ENCODE measurements at regions not wholly inside any gene's neighbourhood (a gene's known extent, or its start where the extent isn't known, plus 50 kb on each side); places are given as distances from the start of the nearest gene placed in this dataset.
"Not testable (repeated sequence)": the region's sequence is repeated elsewhere in the genome, so short reads cannot be mapped to it uniquely, and the experiment has no call there.

GRCh38 chr7:65633587-65634404 is 239.1 kb upstream of the VKORC1L1 start:
- TF ChIP-seq, protein P1, sequence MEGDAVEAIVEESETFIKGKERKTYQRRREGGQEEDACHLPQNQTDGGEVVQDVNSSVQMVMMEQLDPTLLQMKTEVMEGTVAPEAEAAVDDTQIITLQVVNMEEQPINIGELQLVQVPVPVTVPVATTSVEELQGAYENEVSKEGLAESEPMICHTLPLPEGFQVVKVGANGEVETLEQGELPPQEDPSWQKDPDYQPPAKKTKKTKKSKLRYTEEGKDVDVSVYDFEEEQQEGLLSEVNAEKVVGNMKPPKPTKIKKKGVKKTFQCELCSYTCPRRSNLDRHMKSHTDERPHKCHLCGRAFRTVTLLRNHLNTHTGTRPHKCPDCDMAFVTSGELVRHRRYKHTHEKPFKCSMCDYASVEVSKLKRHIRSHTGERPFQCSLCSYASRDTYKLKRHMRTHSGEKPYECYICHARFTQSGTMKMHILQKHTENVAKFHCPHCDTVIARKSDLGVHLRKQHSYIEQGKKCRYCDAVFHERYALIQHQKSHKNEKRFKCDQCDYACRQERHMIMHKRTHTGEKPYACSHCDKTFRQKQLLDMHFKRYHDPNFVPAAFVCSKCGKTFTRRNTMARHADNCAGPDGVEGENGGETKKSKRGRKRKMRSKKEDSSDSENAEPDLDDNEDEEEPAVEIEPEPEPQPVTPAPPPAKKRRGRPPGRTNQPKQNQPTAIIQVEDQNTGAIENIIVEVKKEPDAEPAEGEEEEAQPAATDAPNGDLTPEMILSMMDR (IDR thresholded peaks at IDR 0.05) = not testable (repeated sequence)
- not testable (repeated sequence) for TF ChIP-seq POLR2A (IDR thresholded peaks at IDR 0.05)
